ENCODE measurements at regions not wholly inside any gene's neighbourhood (a gene's known extent, or its start where the extent isn't known, plus 50 kb on each side); places are given as distances from the start of the nearest gene placed in this dataset.

GRCh38 chr14:100659345-100660001 lies 67.2 kb upstream of the DLK1 start:
- DNase-seq, result no peak

GRCh38 chr14:100660498-100660881 lies 66.2 kb upstream of the DLK1 start:
- DNase-seq, result no peak

- peak in 1 of 3 experiments; percentile 90 for DNase-seq
Observed at GRCh38 chr14:100660882-100661635, 65.6 kb upstream of the DLK1 start.

- peak; percentile 53 to 76 (median 70) for DNase-seq
Observed at GRCh38 chr14:100662879-100663760, 63.6 kb upstream of the DLK1 start.

DNA sequence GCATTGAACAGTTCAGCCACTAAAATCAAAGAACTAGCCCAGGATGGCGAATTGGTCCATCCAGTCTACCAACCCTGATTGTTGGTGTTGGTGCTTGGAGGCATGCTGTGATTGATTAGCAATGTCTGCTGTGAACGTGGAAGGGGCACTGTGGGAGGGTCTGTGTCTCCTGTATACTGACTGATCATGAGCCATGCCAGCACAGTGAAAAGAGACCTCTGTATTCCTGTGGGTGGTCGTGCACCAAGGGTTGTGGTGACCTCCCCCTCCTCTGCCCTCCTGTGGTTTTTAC lies 63.0 kb upstream of the DLK1 start:
- DNase-seq, result no peak

- DNase-seq, result no peak
Observed at GRCh38 chr14:100664231-100664630, 62.5 kb upstream of the DLK1 start.

GRCh38 chr14:100664841-100665510 lies 61.7 kb upstream of the DLK1 start:
- DNase-seq, result peak in 1 of 3 experiments; percentile 26

DNA sequence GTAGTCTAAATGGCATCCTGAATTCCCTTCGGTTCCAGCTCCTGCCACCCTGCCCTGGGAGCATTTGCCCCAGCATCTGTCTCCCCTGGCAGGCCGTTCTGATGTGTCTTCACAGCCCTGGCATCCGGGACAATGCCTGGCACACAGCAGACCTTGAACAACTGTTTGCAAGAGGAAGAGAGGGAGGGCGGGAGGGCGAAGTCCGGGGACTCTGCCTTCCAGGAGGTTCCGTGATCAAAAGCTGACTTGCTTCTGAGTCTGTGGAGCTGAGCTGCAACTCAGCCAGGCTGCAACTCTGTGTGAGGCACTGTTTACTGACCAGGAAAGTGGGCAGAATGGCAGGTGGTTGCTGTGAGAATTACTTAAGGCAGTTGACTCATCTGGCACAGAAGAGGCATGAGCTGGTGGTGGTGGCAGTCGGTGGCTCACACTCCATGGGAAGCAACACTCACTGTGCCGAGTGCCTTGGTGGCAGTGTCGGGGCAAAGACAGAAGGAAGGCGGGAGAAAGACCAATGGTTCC lies 61.1 kb upstream of the DLK1 start:
- no peak for DNase-seq

DNA sequence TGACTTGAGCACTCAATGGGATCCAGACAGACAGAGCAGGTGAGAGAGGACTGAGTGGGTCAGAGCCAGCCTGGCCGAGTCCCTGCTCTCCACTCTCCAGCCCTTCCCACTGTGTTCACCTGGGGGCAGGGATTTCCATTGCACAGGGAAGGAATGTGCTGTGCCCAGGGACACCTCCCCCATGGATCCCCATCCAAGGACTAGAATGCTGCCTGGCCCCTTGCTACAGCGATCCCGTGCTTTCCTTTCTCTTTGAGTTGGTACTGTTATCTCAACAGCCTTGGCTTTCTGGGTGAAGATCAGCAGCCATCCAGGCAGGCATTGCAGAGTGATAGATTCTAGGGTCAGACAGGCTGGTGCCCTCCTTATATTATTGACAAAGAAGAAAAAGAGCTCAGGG lies 60.3 kb upstream of the DLK1 start:
- no peak for DNase-seq

GRCh38 chr14:100666851-100667250 lies 59.8 kb upstream of the DLK1 start:
- no peak for DNase-seq

DNA sequence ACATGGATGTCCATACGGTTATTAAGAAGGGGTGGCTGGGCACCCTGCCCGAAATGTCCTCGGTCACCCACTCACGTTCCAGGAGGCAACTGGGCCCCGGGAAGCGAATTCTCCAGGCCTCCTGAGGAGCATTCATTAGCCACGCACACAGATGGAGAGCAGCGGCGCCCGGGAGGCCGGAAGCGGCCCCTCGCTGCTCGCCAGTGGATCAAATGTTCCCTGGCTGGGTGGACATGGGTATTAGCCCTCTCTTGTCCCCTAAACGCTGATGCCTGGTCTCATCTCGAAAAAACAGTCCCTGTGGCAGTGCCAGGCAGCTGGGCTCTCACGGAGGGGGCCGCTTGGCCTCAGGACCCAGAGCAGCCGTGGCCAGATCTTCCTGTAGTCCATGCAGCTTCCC lies 59.0 kb upstream of the DLK1 start:
- no peak for DNase-seq

GRCh38 chr14:100668352-100668751 lies 58.3 kb upstream of the DLK1 start:
- no peak for DNase-seq

DNA sequence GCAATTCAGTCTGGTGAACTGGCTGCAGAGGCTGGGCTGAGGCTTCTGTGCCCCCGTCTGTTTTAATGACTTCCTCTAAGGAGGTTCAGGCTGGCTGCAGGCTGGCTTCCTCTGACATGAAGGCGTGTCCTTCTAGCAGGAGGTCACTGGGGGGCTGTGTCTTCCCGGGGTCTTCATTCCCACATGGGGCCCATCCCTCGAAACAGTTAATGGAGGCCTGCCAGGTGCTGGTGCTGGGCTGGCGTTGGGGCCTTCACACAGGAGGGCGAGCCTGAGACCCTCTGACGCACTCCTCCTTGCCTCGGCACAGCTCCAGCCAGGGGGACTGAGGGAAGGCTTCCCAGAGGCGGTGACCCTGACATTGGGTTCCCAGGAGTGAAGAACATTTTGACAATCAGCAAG lies 57.7 kb upstream of the DLK1 start:
- no peak for DNase-seq

GRCh38 chr14:100669468-100669867 lies 57.2 kb upstream of the DLK1 start:
- peak; percentile 32 to 82 (median 66) for DNase-seq

DNA sequence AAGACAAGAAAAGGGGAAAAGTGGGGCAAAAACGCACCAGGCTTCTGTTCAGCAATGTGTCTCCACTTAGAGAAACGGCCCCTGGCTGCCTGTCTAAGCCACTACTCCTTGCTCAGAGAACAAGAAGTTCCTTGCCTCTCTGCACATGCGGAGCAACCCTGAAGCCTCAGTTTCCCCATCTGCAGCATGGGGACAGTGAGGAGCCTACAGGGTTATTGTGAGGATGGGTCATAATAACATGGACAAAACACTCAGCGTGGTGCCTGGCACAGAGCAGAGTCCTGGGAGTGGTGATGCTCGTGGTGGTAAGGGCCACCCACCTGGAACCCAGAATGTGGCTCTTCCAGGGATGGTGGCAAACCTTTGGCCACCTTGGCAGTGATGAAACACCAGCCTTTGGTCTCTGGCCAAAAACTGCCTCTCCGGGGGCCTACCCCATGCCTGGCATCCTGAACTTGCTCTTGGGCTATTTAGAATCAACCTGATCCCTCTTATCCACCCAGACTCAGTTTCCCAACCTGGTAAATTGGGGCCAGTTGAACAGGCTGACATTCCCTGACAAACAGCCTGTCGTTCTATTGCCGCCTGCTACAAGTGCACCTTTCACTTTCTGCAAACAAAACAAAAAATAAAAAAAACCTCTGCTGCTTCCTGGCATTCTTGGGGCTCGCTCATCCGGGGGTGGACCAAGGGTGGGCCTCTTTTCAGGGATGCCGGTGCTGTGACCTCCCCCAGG lies 56.5 kb upstream of the DLK1 start:
- peak in 1 of 3 experiments; percentile 61 for DNase-seq

DNA sequence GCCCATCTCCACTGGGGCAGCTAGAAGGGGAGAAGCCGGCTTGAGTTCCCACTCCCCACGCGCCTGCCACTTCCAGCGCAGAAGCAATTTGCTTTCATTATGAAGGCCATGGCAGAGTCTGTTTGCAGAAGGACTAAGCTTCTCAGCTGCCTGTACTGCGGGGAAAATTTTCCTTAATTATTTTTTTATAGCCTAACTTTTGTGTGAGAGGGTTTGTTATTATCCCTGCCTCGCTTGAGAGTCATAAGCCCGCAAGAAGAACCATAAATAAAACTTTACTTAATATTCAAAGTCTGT lies 56.0 kb upstream of the DLK1 start:
- DNase-seq, result peak in 2 of 3 experiments; percentile 73 to 88

DNA sequence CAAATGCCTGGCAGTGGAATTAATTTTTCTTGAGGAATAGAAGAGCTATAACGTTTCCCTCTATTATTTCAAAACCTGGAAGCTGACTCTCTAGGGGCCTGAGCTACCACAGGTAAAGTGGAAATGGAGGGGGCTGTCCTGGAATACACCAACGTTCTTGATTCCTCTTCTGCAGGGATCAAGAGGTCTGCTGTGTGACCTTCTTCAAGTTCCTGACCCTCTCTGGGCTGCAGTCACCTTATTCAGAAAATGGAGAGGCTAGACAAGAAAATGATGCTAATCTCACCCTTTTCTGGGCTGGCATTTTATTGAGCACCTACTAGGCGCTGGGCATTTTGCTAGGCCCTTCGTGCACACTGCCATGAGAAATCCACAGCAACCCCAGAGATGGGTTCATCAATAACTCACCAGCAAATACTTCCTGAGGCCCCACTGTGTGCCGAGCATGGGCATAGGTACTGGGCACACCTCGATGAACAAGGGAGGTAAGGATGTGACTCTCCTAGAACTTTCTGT lies 55.2 kb upstream of the DLK1 start:
- DNase-seq, result no peak

DNA sequence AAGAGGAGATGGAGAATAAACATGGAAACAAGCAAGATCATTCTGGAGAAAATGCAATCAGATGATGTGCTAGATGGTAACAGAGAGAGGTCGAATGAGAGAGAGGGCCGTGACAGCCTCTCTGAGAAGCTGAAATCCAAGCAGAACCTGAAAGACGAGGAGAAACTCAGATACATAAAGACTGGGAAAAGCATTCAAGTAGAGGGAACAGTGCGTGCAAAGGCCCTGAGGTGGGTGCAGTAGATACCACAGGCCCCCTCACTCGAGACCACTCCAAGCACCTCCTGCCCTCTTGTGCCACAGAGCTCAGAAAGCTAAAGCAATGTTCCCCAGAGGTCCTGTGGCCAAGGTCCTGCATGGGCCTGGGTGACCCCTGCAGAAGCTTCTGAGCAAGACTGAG lies 54.8 kb upstream of the DLK1 start:
- DNase-seq, result no peak

GRCh38 chr14:100673085-100673806 lies 53.4 kb upstream of the DLK1 start:
- peak; percentile 88 to 99 (median 98) for DNase-seq

GRCh38 chr14:100673807-100674154 lies 52.9 kb upstream of the DLK1 start:
- DNase-seq, result peak in 1 of 3 experiments; percentile 54

DNA sequence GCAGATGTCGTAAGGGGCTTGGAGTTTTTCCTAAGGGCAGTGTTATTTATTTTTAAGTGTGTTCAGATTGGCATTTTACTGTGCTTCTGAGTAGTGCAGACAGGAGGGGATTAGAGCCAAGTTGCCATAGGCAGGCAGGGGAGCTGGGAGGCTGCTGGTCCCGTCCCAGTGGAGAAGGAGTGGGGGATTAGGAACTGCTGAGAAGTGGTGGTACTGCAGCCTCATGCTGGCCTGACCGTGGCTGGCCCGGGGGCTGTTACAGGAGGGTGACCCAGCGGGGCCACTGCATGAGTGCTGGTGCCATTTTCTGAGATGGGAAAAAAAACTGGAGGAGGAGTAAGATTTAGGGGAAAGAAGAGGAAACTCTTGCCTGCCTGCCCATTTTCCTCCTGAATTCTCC lies 52.3 kb upstream of the DLK1 start:
- no peak for DNase-seq

Data from NCI-H1417 (cell line).